NCI-H226 (cell line): ENCODE measurements at regions not wholly inside any gene's neighbourhood (a gene's known extent, or its start where the extent isn't known, plus 50 kb on each side); places are given as distances from the start of the nearest gene placed in this dataset.
A peak's percentile ranks its signal among the peaks of the same experiment; 100 is the strongest.

Source experiments
- DNase-seq: peaks from one replicate; pipeline ENCODE4 v3.0.0-alpha.2; 2015

- DNase-seq, result no peak
These were observed 470.5 kb upstream of the CITED2 start for GRCh38 chr6:139844907-139845306.

GRCh38 chr6:139841794-139842215 lies 467.4 kb upstream of the CITED2 start:
- DNase-seq, result no peak

GRCh38 chr6:139839506-139840156 lies 465.2 kb upstream of the CITED2 start:
- DNase-seq, result no peak

- no peak for DNase-seq
These were observed 459.8 kb upstream of the CITED2 start for GRCh38 chr6:139834232-139834631.

- DNase-seq, result no peak
These were observed 459.1 kb upstream of the CITED2 start for GRCh38 chr6:139833592-139833991.

GRCh38 chr6:139832493-139833305 lies 458.3 kb upstream of the CITED2 start:
- no peak for DNase-seq

- no peak for DNase-seq
These were observed 455.1 kb upstream of the CITED2 start for GRCh38 chr6:139829576-139829975.

- DNase-seq, result no peak
These were observed 454.5 kb upstream of the CITED2 start for GRCh38 chr6:139828751-139829519.

- DNase-seq, result no peak
These were observed 451.5 kb upstream of the CITED2 start for GRCh38 chr6:139825935-139826374.

GRCh38 chr6:139824864-139825263 lies 450.4 kb upstream of the CITED2 start:
- DNase-seq, result no peak

GRCh38 chr6:139823808-139824126 lies 449.3 kb upstream of the CITED2 start:
- DNase-seq, result no peak

- peak; percentile 20 for DNase-seq
These were observed 448.8 kb upstream of the CITED2 start for GRCh38 chr6:139823099-139823807.

GRCh38 chr6:139821676-139822223 lies 447.3 kb upstream of the CITED2 start:
- DNase-seq, result no peak

- peak; percentile 43 for DNase-seq
These were observed 445.8 kb upstream of the CITED2 start for GRCh38 chr6:139820210-139820609.

- no peak for DNase-seq
These were observed 445.3 kb upstream of the CITED2 start for GRCh38 chr6:139819776-139820175.

GRCh38 chr6:139812939-139813338 lies 438.5 kb upstream of the CITED2 start:
- DNase-seq, result no peak

- DNase-seq, result peak; percentile 20
These were observed 427.3 kb upstream of the CITED2 start for GRCh38 chr6:139801571-139802321.

- DNase-seq, result no peak
These were observed 426.4 kb upstream of the CITED2 start for GRCh38 chr6:139800837-139801236.

GRCh38 chr6:139790527-139790926 lies 416.1 kb upstream of the CITED2 start:
- DNase-seq, result no peak

GRCh38 chr6:139784222-139784769 lies 409.8 kb upstream of the CITED2 start:
- DNase-seq, result no peak

- DNase-seq, result no peak
These were observed 405.7 kb upstream of the CITED2 start for GRCh38 chr6:139779988-139780774.
